Stimulated activated CD4-positive, alpha-beta T cell treated with anti-CD3 and anti-CD28 coated beads, Interleukin-4, amount 100 ng/mL, for 1 hour (primary cell): ENCODE measurements at regions not wholly inside any gene's neighbourhood (a gene's known extent, or its start where the extent isn't known, plus 50 kb on each side); places are given as distances from the start of the nearest gene placed in this dataset.
"Not testable (repeated sequence)": the region's sequence is repeated elsewhere in the genome, so short reads cannot be mapped to it uniquely, and the experiment has no call there.

Source experiments
- DNase-seq: peaks from one replicate; pipeline ENCODE4 v3.0.0-alpha.2; 2020

GRCh38 chr1:70827030-70827429 lies 220.6 kb downstream of the PTGER3 start:
- no peak for DNase-seq

- no peak for DNase-seq
Measured at GRCh38 chr1:70828177-70828576, 219.4 kb downstream of the PTGER3 start.

GRCh38 chr1:70834365-70834764 lies 213.3 kb downstream of the PTGER3 start:
- not testable (repeated sequence) for DNase-seq

GRCh38 chr1:70836456-70836855 lies 211.2 kb downstream of the PTGER3 start:
- no peak for DNase-seq

GRCh38 chr1:70840260-70840953 lies 207.2 kb downstream of the PTGER3 start:
- DNase-seq: no peak

GRCh38 chr1:70842562-70842961 lies 205.1 kb downstream of the PTGER3 start:
- DNase-seq: no peak

GRCh38 chr1:70843452-70843851 lies 204.2 kb downstream of the PTGER3 start:
- DNase-seq: no peak

- no peak for DNase-seq
Measured at GRCh38 chr1:70847013-70847412, 200.6 kb downstream of the PTGER3 start.

GRCh38 chr1:70855203-70855602 lies 192.4 kb downstream of the PTGER3 start:
- DNase-seq: no peak

- no peak for DNase-seq
Measured at GRCh38 chr1:70856201-70856600, 191.4 kb downstream of the PTGER3 start.

GRCh38 chr1:70863239-70863638 lies 184.4 kb downstream of the PTGER3 start:
- no peak for DNase-seq

- DNase-seq: no peak
Measured at GRCh38 chr1:70864302-70864701, 183.3 kb downstream of the PTGER3 start.

- no peak for DNase-seq
Measured at GRCh38 chr1:70866542-70867264, 180.9 kb downstream of the PTGER3 start.

GRCh38 chr1:70871790-70872189 lies 175.8 kb downstream of the PTGER3 start:
- no peak for DNase-seq

- no peak for DNase-seq
Measured at GRCh38 chr1:70874063-70874462, 173.6 kb downstream of the PTGER3 start.

GRCh38 chr1:70874818-70875217 lies 172.8 kb downstream of the PTGER3 start:
- no peak for DNase-seq

- DNase-seq: no peak
Measured at GRCh38 chr1:70877343-70877742, 170.3 kb downstream of the PTGER3 start.

- DNase-seq: no peak
Measured at GRCh38 chr1:70887936-70888335, 159.7 kb downstream of the PTGER3 start.

GRCh38 chr1:70888722-70889121 lies 158.9 kb downstream of the PTGER3 start:
- DNase-seq: no peak

- no peak for DNase-seq
Measured at GRCh38 chr1:70890408-70890807, 157.2 kb downstream of the PTGER3 start.

- DNase-seq: no peak
Measured at GRCh38 chr1:70891051-70891843, 156.4 kb downstream of the PTGER3 start.

GRCh38 chr1:70892140-70892539 lies 155.5 kb downstream of the PTGER3 start:
- DNase-seq: no peak

GRCh38 chr1:70892930-70893329 lies 154.7 kb downstream of the PTGER3 start:
- DNase-seq: no peak

- no peak for DNase-seq
Measured at GRCh38 chr1:70893381-70893780, 154.2 kb downstream of the PTGER3 start.
